HCT116 (cell line): ENCODE measurements at regions not wholly inside any gene's neighbourhood (a gene's known extent, or its start where the extent isn't known, plus 50 kb on each side); places are given as distances from the start of the nearest gene placed in this dataset.

Experiments used
- ATAC-seq: fragments of 200-7000 bp; cut with Tn5 transposase; 2 replicates; pipeline ENCODE4 v1.9.1; 2020; ENCODE audit warnings: mild to moderate bottlenecking, moderate library complexity
- BruUV-seq: library from RNA; stranded (reverse); fragments of 400-500 nt; replicated peaks from 2 replicates; lab custom pipeline; 2021; lab: Mats Ljungman, UMichigan
- CTCF ChIA-PET: fragments of 300-600 bp; sonication (Branson Sonifier 250); formaldehyde crosslinking; loops from one replicate; lab custom pipeline; 2021; ENCODE audit warnings: antibody characterized with exemption; lab: Charles Lee
- POLR2A ChIA-PET: fragments of 300-600, 350-600 bp; sonication (Branson Sonifier 250); formaldehyde crosslinking; loops from one replicate; lab custom pipeline; 2021; ENCODE audit warnings: antibody characterized with exemption; lab: Charles Lee
- RAD21 ChIA-PET, 2 experiments: fragments of 300-600 bp; sonication (Branson Sonifier 250); formaldehyde crosslinking; loops; one replicate each; lab custom pipeline; 2023; ENCODE audit warnings: low total read pairs in 2 of 2; ENCODE audit not compliant: uncharacterized antibody in 2 of 2, unreplicated experiment in 2 of 2, low non-redundant PET in 1 of 2; lab: Charles Lee
- DNase-seq: peaks from one replicate; pipeline ENCODE4 v3.0.0-alpha.2; 2010; ENCODE audit warnings: low read depth, low spot score
- H2AFZ ChIP-seq: fragments of 200-600 bp; shearing (Covaris generic), sonication (generic); 2 replicates; pipeline ENCODE4 v1.6.1; 2017; ENCODE audit warnings: low read depth, mixed run types, mixed read lengths, antibody characterized with exemption, low read length; ENCODE audit not compliant: poor library complexity, severe bottlenecking
- H3K27ac ChIP-seq: 2 replicates; pipeline ENCODE4 v1.5.1; 2012; ENCODE audit warnings: low read depth, low read length
- H3K27me3 ChIP-seq: fragments of 200-600 bp; sonication (generic); 2 replicates; pipeline ENCODE4 v1.6.1; 2016; ENCODE audit warnings: mixed run types, low read length, mixed read lengths; ENCODE audit not compliant: insufficient read depth
- H3K36me3 ChIP-seq, 2 experiments: fragments of 200-500 bp in 1 of 2; fragments of 200-600 bp in 1 of 2; sonication (Bioruptor generic) in 1 of 2; sonication (generic) in 1 of 2; 2 replicates each; pipeline versions ENCODE4 v1.5.1 to v1.6.1; 2014 to 2016; ENCODE audit warnings: low read length in 2 of 2, inconsistent platforms in 1 of 2, mixed read lengths in 1 of 2, mixed run types in 1 of 2; ENCODE audit not compliant: insufficient read depth in 2 of 2, control insufficient read depth in 1 of 2
- H3K4me1 ChIP-seq, 2 experiments: fragments of 200-600 bp in 1 of 2; sonication (generic) in 1 of 2; 2 replicates each; pipeline versions ENCODE4 v1.5.1 to v1.6.1; 2012 to 2017; ENCODE audit warnings: low read length in 2 of 2, inconsistent platforms in 1 of 2, mild to moderate bottlenecking in 1 of 2, mixed read lengths in 1 of 2, mixed run types in 1 of 2, moderate library complexity in 1 of 2; ENCODE audit not compliant: insufficient read depth in 2 of 2, control insufficient read depth in 1 of 2
- H3K4me2 ChIP-seq: fragments of 200-600 bp; sonication (generic); 2 replicates; pipeline ENCODE4 v1.6.1; 2017; ENCODE audit warnings: mixed run types, low read length, mixed read lengths
- H3K4me3 ChIP-seq, 2 experiments: fragments of 200-600 bp in 1 of 2; sonication (generic) in 1 of 2; replicated peaks in 1 of 2; 2 replicates each; pipeline ENCODE4 v1.5.1; 2011 to 2016; ENCODE audit warnings: low read length in 2 of 2, control low read depth in 1 of 2, low read depth in 1 of 2, mild to moderate bottlenecking in 1 of 2, mixed read lengths in 1 of 2, mixed run types in 1 of 2
- H3K79me2 ChIP-seq: fragments of 200-600 bp; sonication (generic); 2 replicates; pipeline ENCODE4 v1.6.1; 2017; ENCODE audit warnings: mild to moderate bottlenecking, mixed run types, low read length, moderate library complexity, mixed read lengths; ENCODE audit not compliant: insufficient read depth
- H3K9ac ChIP-seq: fragments of 200-600 bp; sonication (generic); 2 replicates; pipeline ENCODE4 v1.6.1; 2016; ENCODE audit warnings: low read length, mixed read lengths
- H3K9me2 ChIP-seq: fragments of 200-600 bp; sonication (generic), shearing (Covaris generic); 2 replicates; pipeline ENCODE4 v1.6.1; 2017; ENCODE audit warnings: mixed run types, mild to moderate bottlenecking, moderate library complexity; ENCODE audit not compliant: insufficient read depth
- H3K9me3 ChIP-seq, 2 experiments: fragments of 200-500 bp in 1 of 2; fragments of 200-600 bp in 1 of 2; sonication (Bioruptor generic) in 1 of 2; sonication (generic) in 1 of 2; 2 replicates each; pipeline ENCODE4 v1.6.1; 2014 to 2017; ENCODE audit warnings: low read length in 2 of 2, mixed read lengths in 2 of 2, inconsistent platforms in 1 of 2, low read depth in 1 of 2, mild to moderate bottlenecking in 1 of 2, mixed run types in 1 of 2, moderate library complexity in 1 of 2; ENCODE audit not compliant: control insufficient read depth in 1 of 2, insufficient read depth in 1 of 2
- H4K20me1 ChIP-seq: fragments of 200-600 bp; sonication (generic), shearing (Covaris generic); 2 replicates; pipeline ENCODE4 v1.6.1; 2017; ENCODE audit warnings: mixed run types, mild to moderate bottlenecking, moderate library complexity; ENCODE audit not compliant: insufficient read depth
- CBX3 ChIP-seq: IDR thresholded peaks from 2 replicates; pipeline ENCODE4 v1.6.1; 2012; ENCODE audit warnings: low read depth
- CEBPB ChIP-seq: IDR thresholded peaks from 2 replicates; pipeline ENCODE4 v1.6.1; 2012; ENCODE audit warnings: low read depth
- ELF1 ChIP-seq: IDR thresholded peaks from 2 replicates; pipeline ENCODE4 v1.6.1; 2012; ENCODE audit warnings: low read depth, borderline replicate concordance
- EZH2phosphoT487 ChIP-seq: fragments of 200-600 bp; IDR thresholded peaks from 2 replicates; pipeline ENCODE4 v1.6.1; 2018; ENCODE audit warnings: antibody characterized with exemption, borderline replicate concordance
- SRF ChIP-seq: IDR thresholded peaks from 2 replicates; pipeline ENCODE4 v1.6.1; 2012; ENCODE audit warnings: low read depth
- ZFX ChIP-seq: fragments of 450-650 bp; IDR thresholded peaks from 2 replicates; pipeline ENCODE4 v1.6.1; 2017
- intact Hi-C: fragments of 100-400 bp; cut with micrococcal nuclease; formaldehyde crosslinking; loops from 2 replicates; pipeline ENCODE4 v1.10.0; 2022
- TF ChIP-seq, protein P1 (sequence below): IDR thresholded peaks from 2 replicates; pipeline ENCODE4 v1.6.1; 2011; ENCODE audit warnings: mild to moderate bottlenecking, low read length, moderate library complexity; ENCODE audit not compliant: insufficient replicate concordance; ENCODE audit errors: extremely low read depth
- TF ChIP-seq, protein P2 (sequence below): IDR thresholded peaks from 2 replicates; pipeline ENCODE4 v1.6.1; 2012
- TF ChIP-seq, protein P3 (sequence below), 3 experiments: fragments of 200-600 bp in 1 of 3; sonication (generic) in 1 of 3; IDR thresholded peaks in 2 of 3; conservative IDR thresholded peaks in 1 of 3; 2 replicates each; pipeline ENCODE4 v1.5.1; 2012 to 2017; ENCODE audit warnings: low read depth in 2 of 3, low read length in 2 of 3, antibody characterized with exemption in 1 of 3, borderline replicate concordance in 1 of 3, control low read depth in 1 of 3, mild to moderate bottlenecking in 1 of 3, mixed read lengths in 1 of 3, mixed run types in 1 of 3, moderate library complexity in 1 of 3; ENCODE audit not compliant: insufficient read depth in 1 of 3

DNA sequence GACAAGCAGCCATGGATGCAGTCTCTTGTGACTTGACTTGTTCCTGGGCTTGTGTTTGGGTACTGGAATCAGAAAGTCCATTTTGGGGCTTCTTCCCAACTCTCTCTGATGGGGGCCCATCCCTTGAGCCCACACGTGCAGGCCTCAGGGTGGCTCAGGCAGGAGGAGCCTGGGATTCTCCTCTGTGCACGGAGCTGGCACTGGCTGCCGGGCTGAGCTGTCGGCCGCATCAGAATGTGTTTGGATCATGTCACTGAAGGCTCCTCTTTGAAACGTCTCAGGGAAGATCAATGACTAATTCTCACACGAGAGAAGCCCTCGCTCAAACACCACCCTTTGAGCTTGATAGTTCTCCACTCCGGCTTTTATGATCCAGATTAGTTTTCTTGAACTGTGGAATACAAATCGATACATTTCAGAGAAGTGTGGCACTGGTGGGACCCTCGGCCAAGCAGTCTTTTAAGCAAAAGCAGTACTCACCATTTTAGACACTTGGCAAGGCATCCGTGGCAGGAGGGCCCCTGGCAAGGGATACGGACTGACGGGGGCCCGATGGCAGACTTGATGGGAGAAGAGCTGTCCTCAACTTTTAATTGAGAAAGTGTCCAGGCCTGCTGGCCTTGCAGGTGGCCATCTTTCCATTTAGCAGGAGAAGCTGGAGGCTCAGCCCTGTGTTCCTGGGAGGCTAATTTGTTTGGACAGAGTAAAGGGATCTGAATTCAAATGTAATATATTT is 220.7 kb upstream of the C1orf174 start (continued):
- TF ChIP-seq, protein P1, sequence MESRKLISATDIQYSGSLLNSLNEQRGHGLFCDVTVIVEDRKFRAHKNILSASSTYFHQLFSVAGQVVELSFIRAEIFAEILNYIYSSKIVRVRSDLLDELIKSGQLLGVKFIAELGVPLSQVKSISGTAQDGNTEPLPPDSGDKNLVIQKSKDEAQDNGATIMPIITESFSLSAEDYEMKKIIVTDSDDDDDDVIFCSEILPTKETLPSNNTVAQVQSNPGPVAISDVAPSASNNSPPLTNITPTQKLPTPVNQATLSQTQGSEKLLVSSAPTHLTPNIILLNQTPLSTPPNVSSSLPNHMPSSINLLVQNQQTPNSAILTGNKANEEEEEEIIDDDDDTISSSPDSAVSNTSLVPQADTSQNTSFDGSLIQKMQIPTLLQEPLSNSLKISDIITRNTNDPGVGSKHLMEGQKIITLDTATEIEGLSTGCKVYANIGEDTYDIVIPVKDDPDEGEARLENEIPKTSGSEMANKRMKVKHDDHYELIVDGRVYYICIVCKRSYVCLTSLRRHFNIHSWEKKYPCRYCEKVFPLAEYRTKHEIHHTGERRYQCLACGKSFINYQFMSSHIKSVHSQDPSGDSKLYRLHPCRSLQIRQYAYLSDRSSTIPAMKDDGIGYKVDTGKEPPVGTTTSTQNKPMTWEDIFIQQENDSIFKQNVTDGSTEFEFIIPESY = no peak
- TF ChIP-seq EZH2phosphoT487 = no peak
- TF ChIP-seq, all 23 proteins: peak for 0

DNA sequence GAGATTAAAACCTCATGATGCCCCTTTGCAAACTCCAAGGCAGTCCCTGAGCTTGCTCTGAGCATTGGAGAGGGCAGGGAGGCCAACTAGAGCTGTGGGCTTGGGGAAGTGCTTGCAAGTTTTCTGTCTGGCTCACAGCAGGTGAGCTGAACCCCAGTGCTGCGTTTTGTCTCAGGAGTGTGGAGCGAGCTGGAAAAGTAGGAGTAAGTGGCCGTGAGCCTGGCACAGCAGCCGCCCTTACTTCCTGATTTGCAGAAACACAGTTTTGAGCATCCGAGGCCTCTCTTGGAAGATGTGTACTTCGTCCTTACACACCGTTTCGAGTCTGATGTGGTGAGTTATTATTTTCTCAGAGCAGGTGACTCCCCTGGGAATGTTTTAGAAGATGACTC is 221.2 kb upstream of the C1orf174 start:
- POLR2A ChIA-PET = no interaction called here
- RAD21 ChIA-PET = no interaction called here
- no peak overlapping the region for H3K9ac ChIP-seq
- no peaks in the 10 kb centered on the region for H3K9me3 ChIP-seq
- H3K4me2 ChIP-seq = no peak overlapping the region
- ATAC-seq = no peak
- CTCF ChIA-PET = no interaction called here
- H3K36me3 ChIP-seq = no peaks in the 10 kb centered on the region
- no peaks in the 10 kb centered on the region for H3K4me1 ChIP-seq
- no peak for DNase-seq
- TF ChIP-seq ZFX = no peak
- no peak for TF ChIP-seq CBX3
- TF ChIP-seq, protein P2, sequence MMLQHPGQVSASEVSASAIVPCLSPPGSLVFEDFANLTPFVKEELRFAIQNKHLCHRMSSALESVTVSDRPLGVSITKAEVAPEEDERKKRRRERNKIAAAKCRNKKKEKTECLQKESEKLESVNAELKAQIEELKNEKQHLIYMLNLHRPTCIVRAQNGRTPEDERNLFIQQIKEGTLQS = no peak
- no peak for TF ChIP-seq ELF1
- TF ChIP-seq, protein P3, sequence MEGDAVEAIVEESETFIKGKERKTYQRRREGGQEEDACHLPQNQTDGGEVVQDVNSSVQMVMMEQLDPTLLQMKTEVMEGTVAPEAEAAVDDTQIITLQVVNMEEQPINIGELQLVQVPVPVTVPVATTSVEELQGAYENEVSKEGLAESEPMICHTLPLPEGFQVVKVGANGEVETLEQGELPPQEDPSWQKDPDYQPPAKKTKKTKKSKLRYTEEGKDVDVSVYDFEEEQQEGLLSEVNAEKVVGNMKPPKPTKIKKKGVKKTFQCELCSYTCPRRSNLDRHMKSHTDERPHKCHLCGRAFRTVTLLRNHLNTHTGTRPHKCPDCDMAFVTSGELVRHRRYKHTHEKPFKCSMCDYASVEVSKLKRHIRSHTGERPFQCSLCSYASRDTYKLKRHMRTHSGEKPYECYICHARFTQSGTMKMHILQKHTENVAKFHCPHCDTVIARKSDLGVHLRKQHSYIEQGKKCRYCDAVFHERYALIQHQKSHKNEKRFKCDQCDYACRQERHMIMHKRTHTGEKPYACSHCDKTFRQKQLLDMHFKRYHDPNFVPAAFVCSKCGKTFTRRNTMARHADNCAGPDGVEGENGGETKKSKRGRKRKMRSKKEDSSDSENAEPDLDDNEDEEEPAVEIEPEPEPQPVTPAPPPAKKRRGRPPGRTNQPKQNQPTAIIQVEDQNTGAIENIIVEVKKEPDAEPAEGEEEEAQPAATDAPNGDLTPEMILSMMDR (IDR thresholded peaks at IDR 0.05 in 2 of 3, conservative IDR thresholded peaks at IDR 0.05 in 1 of 3; ENCODE audit: borderline replicate concordance in 1 of 3, insufficient read depth in 1 of 3, low read depth in 2 of 3, low read length in 2 of 3) = no peak
- TF ChIP-seq SRF = no peak
- TF ChIP-seq CEBPB = no peak
- no peaks in the 10 kb centered on the region for H3K9me2 ChIP-seq
- H4K20me1 ChIP-seq = no peaks in the 10 kb centered on the region; the same call in 1 of the 2 replicates
- no peak overlapping the region for H2AFZ ChIP-seq
- BruUV-seq = no TSS peak
- intact Hi-C loops = no loop called here
- peaks cover 9% of the 10 kb centered on the region; the same call in 1 of the 2 replicates for H3K27me3 ChIP-seq
- no peak overlapping the region for H3K27ac ChIP-seq
- no peak overlapping the region for H3K4me3 ChIP-seq
- no peaks in the 10 kb centered on the region for H3K79me2 ChIP-seq
